ENCODE measurements at regions not wholly inside any gene's neighbourhood (a gene's known extent, or its start where the extent isn't known, plus 50 kb on each side); places are given as distances from the start of the nearest gene placed in this dataset.

- no peak for DNase-seq
Observed at GRCh38 chr3:41118461-41119390, 80.6 kb upstream of the CTNNB1 start.

GRCh38 chr3:41120460-41120859, 78.8 kb upstream of the CTNNB1 start:
- peak; percentile 35 to 48 for DNase-seq

DNA sequence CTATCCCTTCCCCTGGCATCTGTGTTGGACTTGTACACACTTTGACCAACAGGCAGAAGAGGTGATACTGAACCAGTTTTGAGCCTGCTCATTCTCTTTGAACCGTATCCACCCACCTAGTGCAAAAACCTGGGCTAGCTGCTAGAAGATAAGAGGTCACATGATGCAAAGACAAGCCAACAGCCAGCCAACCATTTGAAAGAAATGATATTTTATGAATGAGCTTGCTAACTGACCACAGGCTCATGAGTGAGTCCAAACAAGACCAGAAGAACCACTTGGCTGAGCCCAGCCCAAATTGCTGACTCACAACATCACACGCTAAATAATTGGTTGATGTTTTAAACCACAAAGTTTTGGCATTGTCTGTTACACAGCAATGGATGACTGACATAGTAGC, 74.0 kb upstream of the CTNNB1 start:
- DNase-seq = no peak

DNA sequence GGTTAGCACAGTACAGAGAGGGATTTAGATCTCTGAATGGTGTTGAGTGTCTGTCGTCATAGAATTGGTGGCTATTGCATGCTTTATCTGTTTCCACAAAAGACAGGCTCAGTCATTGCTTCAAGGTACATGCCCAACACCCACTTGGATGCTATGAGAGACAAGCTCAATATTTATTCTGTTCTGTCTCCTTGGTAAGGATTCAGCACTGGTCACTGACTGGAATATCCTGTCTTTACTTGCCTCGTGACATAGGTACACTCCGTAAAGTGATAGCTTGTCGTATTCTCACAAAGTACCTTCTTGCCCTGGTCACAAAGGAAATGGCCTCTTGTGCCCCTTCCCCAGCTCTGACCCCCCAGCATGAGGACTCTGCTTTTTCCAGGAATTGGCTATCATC, 72.8 kb upstream of the CTNNB1 start:
- DNase-seq = no peak

DNA sequence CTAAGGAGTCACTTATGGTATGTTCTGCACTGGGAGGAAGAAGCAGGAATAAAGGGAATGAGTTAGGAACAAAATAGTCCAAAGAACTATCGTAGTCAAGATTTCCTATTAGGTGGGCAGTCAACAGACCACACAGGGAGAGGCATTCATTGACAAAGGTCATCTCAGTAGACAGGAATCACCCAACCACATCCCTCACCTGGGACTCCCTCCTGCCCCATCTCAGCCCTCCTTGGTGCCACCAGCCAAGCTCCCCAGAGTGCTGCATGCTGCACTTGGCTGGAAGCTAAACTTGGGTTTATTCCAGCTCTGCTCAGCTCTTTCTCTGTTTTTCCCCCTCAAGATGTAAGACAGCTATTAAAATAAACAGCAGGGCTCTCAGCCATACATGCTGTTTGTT, 72.3 kb upstream of the CTNNB1 start:
- DNase-seq = no peak

DNA sequence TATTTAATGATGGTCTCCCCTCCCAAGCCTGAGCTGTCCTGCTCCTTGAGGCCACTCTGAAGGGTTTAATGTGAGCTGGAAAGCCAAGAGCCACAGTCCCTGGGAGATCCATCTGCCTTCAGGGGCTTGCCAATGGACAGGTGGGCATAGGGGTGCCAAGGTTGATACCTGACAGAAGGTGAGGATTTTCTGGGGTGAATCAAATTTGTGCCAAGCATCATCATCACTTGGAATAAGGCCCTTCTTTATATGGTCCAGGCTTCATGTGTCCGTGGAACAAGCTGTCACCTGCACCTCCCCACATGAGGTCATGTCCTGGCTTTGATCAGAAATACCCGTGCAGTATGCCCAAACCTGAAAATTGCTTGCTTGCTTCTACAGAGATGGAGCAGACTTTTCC, 71.9 kb upstream of the CTNNB1 start:
- no peak for DNase-seq

- DNase-seq = peak; percentile 13 to 39
Observed at GRCh38 chr3:41129731-41130130, 69.6 kb upstream of the CTNNB1 start.

DNA sequence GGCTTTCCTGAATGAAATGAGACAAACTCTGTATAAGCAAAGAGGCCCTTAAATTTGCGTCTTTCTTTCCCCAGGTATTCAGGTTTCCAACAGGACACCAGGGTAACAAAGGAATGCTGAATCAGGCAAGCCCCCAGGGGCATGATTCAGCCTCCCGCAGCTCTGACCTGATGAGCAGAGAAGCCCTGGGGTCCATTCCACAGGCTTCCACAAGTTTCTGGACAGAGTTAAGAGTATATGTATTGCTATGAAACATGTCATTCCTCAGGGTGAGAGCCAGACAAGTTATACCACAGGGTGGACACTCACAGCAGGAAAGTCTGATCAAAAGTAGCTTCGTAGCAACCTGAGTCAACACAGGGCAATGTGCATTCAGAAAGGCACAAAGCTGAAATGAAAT, 68.1 kb upstream of the CTNNB1 start:
- DNase-seq = no peak

DNA sequence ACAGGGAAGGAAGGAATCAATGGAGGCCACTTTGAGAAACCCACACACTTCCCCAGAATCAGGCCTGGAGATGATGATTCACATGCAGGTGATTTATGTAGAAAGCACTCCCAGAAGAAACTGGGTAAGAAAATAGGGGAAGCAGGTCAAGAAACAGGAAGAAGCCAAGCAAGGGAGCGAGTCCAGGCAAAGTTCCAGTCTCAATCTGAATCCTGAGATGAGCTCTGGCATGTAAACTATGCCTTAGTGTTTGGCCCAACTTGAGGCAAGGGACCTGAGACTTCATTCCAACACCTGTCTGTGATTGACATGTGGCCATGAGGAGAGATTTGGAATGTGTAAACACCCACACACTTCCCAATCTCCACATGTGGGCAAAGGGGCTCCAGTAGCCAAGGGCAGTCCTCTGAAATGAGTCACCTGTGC, 61.6 kb upstream of the CTNNB1 start:
- DNase-seq = peak in 1 of 2 experiments; percentile 28

DNA sequence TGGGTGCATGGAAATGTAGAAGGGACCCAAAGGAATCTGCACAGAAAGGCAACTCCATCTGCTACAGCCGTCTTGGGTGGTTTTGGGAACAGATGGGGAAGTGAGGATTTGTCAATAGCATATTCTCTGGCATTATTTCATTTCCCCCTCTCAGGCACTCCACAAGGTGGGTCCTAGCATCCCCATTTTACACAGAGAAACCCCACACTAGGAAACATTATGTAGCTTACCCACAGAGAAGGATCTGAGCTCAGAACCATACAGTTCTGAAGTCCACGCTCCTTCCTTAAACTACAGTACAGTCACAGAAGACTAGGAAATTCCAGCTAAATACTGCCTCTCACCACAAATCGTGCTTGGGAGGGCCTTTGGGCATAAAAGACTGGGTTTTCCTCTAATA, 61.2 kb upstream of the CTNNB1 start:
- DNase-seq = no peak

GRCh38 chr3:41138601-41139000, 60.7 kb upstream of the CTNNB1 start:
- DNase-seq = no peak

DNA sequence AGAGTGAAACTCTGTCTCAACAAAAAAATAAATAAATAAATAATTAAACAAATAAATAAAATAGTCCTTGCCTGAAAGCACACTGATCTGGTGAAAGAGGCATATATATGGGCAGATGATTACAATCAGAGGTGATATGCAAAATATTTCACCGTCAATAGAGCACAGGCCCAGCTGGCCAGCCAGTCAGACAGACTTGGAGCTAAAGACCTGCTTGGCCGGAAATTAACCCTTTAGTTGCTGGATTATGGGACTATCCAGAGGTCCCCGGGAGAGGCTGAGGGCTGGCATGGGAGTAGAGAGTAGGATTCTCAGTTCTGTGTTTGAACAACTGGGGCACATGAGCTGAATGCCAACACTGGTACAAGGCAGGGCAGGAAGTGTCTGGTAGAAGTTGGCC, 59.1 kb upstream of the CTNNB1 start:
- DNase-seq = no peak

GRCh38 chr3:41141433-41142167, 57.7 kb upstream of the CTNNB1 start:
- no peak for DNase-seq

DNA sequence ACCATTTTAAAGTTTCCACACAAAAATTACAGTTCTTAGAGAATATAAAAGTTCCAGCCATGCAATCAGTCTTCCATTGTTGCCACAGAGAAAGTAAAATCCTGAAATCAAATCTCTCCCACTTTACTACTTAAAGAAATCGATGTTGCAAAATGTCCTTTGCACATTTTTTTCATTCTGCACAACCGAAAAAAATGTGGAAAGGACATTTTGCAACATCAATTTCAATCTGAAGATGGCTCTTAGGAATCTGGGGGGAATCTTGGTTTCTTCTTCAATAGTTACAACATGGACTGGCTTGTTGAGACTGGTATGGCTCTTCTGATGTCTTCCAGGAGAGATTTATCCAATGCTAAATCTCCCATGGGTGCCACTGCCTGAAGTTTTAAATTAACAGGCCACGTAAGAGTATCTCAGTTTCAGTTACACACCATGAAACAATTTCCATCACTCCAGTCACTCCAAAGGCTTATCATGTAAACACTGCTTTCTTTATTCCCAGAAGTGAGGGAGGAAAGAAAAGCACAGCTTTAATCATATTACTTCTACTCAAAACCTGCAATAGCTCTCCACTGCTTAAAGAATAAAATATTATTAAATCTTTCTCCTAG, 55.8 kb upstream of the CTNNB1 start:
- no peak for DNase-seq

GRCh38 chr3:41144631-41145030, 54.7 kb upstream of the CTNNB1 start:
- no peak for DNase-seq

DNA sequence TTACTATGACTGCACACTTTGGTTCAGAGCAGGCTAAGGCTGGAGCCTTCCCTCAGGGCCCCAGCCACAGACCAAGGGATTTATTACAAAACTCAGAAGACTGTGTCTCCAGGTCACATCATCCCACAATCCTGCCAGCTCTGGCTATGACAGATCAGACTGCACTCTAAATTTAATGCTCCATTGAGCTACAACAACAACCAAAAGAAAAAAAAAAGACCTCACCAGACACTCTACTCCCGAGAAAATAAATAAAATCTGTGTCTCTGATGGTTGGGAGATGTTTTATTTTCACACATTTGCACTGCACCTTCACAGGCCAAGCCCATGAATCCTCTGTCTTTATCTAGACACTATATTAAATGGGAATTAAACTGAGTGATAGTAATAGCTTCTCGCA, 50.8 kb upstream of the CTNNB1 start:
- no peak for DNase-seq

- no peak for DNase-seq
Observed at GRCh38 chr3:41148901-41149300, 50.4 kb upstream of the CTNNB1 start.
